Activated B cell treated with CpG ODN at 0.5 μM for 24 hours (primary cell): ENCODE measurements at regions not wholly inside any gene's neighbourhood (a gene's known extent, or its start where the extent isn't known, plus 50 kb on each side); places are given as distances from the start of the nearest gene placed in this dataset.

Experiments
- ATAC-seq: fragments of 200-7000 bp; cut with Tn5 transposase; one replicate; pipeline ENCODE4 v1.10.0; 2021; ENCODE audit warnings: low read depth, mild to moderate bottlenecking, moderate library complexity
- CTCF ChIA-PET: fragments of 350-600 bp; sonication (Branson Sonifier 250); formaldehyde crosslinking; loops from one replicate; lab custom pipeline; 2021; ENCODE audit warnings: antibody characterized with exemption; lab: Charles Lee
- POLR2A ChIA-PET: fragments of 350-600 bp; sonication (Branson Sonifier 250); formaldehyde crosslinking; loops from one replicate; lab custom pipeline; 2021; ENCODE audit warnings: antibody characterized with exemption; lab: Charles Lee
- DNase-seq: peaks from one replicate; pipeline ENCODE4 v3.0.0; 2022
- H3K27ac Mint-ChIP-seq: one replicate; pipeline ENCODE4 v1.8.0; 2020; ENCODE audit warnings: mixed read lengths
- H3K27me3 Mint-ChIP-seq: one replicate; pipeline ENCODE4 v1.8.0; 2021; ENCODE audit warnings: mixed read lengths
- H3K36me3 Mint-ChIP-seq: one replicate; pipeline ENCODE4 v1.8.0; 2021; ENCODE audit warnings: low read depth, mixed read lengths
- H3K4me1 Mint-ChIP-seq: one replicate; pipeline ENCODE4 v1.8.0; 2021; ENCODE audit warnings: mixed read lengths
- H3K4me3 Mint-ChIP-seq: one replicate; pipeline ENCODE4 v1.8.0; 2020; ENCODE audit warnings: mild to moderate bottlenecking, mixed read lengths
- H3K9me3 Mint-ChIP-seq: one replicate; pipeline ENCODE4 v1.8.0; 2020; ENCODE audit warnings: mixed read lengths
- CTCF ChIP-seq: fragments of 200-600 bp; IDR thresholded peaks from one replicate; pipeline ENCODE4 v1.8.0; 2022; ENCODE audit warnings: antibody characterized with exemption, mild to moderate bottlenecking
- intact Hi-C: fragments of 100-400 bp; cut with micrococcal nuclease; formaldehyde crosslinking; loops from one replicate; pipeline ENCODE4 v1.15.1; 2024

- TF ChIP-seq CTCF, result no peak
- no peaks in the 10 kb centered on the region for H3K36me3 Mint-ChIP-seq
- intact Hi-C loops, result no loop called here
- H3K9me3 Mint-ChIP-seq, result peaks cover 8% of the 10 kb centered on the region
- no peak overlapping the region for H3K27ac Mint-ChIP-seq
- no peak overlapping the region for H3K4me3 Mint-ChIP-seq
- CTCF ChIA-PET, result no interaction called here
- H3K4me1 Mint-ChIP-seq, result no peaks in the 10 kb centered on the region
- ATAC-seq (no peak), DNase-seq (no peak)
- POLR2A ChIA-PET, result no interaction called here
- H3K27me3 Mint-ChIP-seq, result no peaks in the 10 kb centered on the region
Observed at GRCh38 chr13:53357582-53357981, 329.0 kb downstream of the OLFM4 start.

GRCh38 chr13:53368948-53369347, 340.3 kb downstream of the OLFM4 start:
- intact Hi-C loops, result no loop called here
- POLR2A ChIA-PET, result no interaction called here
- Mint-ChIP-seq H3K36me3 (no peaks in the 10 kb centered on the region), H3K27me3 (no peaks in the 10 kb centered on the region), H3K4me3 (no peak overlapping the region), H3K4me1 (no peaks in the 10 kb centered on the region), H3K27ac (no peak overlapping the region), H3K9me3 (no peaks in the 10 kb centered on the region)
- DNase-seq, result no peak
- ATAC-seq, result no peak
- CTCF ChIA-PET, result no interaction called here
- TF ChIP-seq CTCF, result no peak

GRCh38 chr13:53379485-53379884, 350.9 kb downstream of the OLFM4 start:
- Mint-ChIP-seq H3K27me3 (no peaks in the 10 kb centered on the region), H3K27ac (no peak overlapping the region), H3K9me3 (peaks cover 11% of the 10 kb centered on the region), H3K4me1 (no peaks in the 10 kb centered on the region), H3K4me3 (no peak overlapping the region), H3K36me3 (no peaks in the 10 kb centered on the region)
- ATAC-seq (no peak), DNase-seq (no peak)
- ChIA-PET POLR2A (no interaction called here), CTCF (no interaction called here)
- no peak for TF ChIP-seq CTCF
- intact Hi-C loops, result no loop called here

GRCh38 chr13:53382008-53382407, 353.4 kb downstream of the OLFM4 start:
- TF ChIP-seq CTCF, result no peak
- Mint-ChIP-seq H3K4me1 (no peaks in the 10 kb centered on the region), H3K4me3 (no peak overlapping the region), H3K27me3 (no peaks in the 10 kb centered on the region), H3K9me3 (peaks cover 16% of the 10 kb centered on the region), H3K27ac (no peak overlapping the region), H3K36me3 (no peaks in the 10 kb centered on the region)
- DNase-seq (no peak), ATAC-seq (no peak)
- ChIA-PET POLR2A (no interaction called here), CTCF (no interaction called here)
- intact Hi-C loops, result no loop called here

- CTCF ChIA-PET, result no interaction called here
Observed at GRCh38 chr13:53398051-53398450, 369.4 kb downstream of the OLFM4 start.

More at GRCh38 chr13:53398051-53398450, 369.4 kb downstream of the OLFM4 start:
- ATAC-seq (no peak), DNase-seq (no peak)
- intact Hi-C loops, result no loop called here
- no peak for TF ChIP-seq CTCF
- POLR2A ChIA-PET, result no interaction called here
- Mint-ChIP-seq H3K36me3 (no peaks in the 10 kb centered on the region), H3K4me1 (no peaks in the 10 kb centered on the region), H3K9me3 (peaks cover 8% of the 10 kb centered on the region), H3K27me3 (no peaks in the 10 kb centered on the region), H3K4me3 (no peak overlapping the region), H3K27ac (no peak overlapping the region)
